NB4 (cell line): ENCODE measurements at regions not wholly inside any gene's neighbourhood (a gene's known extent, or its start where the extent isn't known, plus 50 kb on each side); places are given as distances from the start of the nearest gene placed in this dataset.

Experiments used
- MYC ChIP-seq: IDR thresholded peaks from 2 replicates; pipeline ENCODE4 v1.6.1; 2011; ENCODE audit warnings: low read depth, low read length
- POLR2A ChIP-seq: IDR thresholded peaks from 2 replicates; pipeline ENCODE4 v1.6.1; 2011; ENCODE audit warnings: mild to moderate bottlenecking; ENCODE audit not compliant: insufficient read length; ENCODE audit errors: extremely low read depth
- TF ChIP-seq, protein P1 (sequence below): IDR thresholded peaks from one replicate; pipeline ENCODE4 v1.5.1; 2012; ENCODE audit warnings: low read depth, low read length
- TF ChIP-seq, protein P2 (sequence below): IDR thresholded peaks from 2 replicates; pipeline ENCODE4 v1.6.1; 2011; ENCODE audit warnings: low read depth, low read length

DNA sequence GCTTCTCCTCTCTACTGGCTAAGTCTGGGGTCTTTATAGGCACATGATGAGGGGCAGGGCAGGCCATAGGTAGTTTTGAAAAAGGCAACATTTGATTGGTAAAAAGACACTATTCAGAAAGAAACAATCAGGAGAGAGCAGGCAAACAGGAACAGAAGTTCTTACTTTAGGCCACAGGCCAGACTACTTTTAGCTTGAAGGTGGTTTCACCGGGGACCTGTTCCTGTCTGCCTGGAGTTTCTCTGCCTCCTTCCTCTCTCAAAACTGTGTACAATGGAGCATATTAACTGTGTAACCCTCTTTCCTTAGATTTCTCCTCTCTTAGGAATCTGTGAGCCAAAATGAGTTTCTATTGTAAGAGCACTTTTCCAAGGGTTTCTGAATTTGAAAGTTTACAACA is 167.9 kb upstream of the AVPR1A start:
- TF ChIP-seq, protein P1, sequence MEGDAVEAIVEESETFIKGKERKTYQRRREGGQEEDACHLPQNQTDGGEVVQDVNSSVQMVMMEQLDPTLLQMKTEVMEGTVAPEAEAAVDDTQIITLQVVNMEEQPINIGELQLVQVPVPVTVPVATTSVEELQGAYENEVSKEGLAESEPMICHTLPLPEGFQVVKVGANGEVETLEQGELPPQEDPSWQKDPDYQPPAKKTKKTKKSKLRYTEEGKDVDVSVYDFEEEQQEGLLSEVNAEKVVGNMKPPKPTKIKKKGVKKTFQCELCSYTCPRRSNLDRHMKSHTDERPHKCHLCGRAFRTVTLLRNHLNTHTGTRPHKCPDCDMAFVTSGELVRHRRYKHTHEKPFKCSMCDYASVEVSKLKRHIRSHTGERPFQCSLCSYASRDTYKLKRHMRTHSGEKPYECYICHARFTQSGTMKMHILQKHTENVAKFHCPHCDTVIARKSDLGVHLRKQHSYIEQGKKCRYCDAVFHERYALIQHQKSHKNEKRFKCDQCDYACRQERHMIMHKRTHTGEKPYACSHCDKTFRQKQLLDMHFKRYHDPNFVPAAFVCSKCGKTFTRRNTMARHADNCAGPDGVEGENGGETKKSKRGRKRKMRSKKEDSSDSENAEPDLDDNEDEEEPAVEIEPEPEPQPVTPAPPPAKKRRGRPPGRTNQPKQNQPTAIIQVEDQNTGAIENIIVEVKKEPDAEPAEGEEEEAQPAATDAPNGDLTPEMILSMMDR, result no peak
- TF ChIP-seq, protein P2, sequence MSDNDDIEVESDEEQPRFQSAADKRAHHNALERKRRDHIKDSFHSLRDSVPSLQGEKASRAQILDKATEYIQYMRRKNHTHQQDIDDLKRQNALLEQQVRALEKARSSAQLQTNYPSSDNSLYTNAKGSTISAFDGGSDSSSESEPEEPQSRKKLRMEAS, result no peak
- TF ChIP-seq POLR2A (no peak), MYC (no peak)
